ENCODE measurements at regions not wholly inside any gene's neighbourhood (a gene's known extent, or its start where the extent isn't known, plus 50 kb on each side); places are given as distances from the start of the nearest gene placed in this dataset.

DNA sequence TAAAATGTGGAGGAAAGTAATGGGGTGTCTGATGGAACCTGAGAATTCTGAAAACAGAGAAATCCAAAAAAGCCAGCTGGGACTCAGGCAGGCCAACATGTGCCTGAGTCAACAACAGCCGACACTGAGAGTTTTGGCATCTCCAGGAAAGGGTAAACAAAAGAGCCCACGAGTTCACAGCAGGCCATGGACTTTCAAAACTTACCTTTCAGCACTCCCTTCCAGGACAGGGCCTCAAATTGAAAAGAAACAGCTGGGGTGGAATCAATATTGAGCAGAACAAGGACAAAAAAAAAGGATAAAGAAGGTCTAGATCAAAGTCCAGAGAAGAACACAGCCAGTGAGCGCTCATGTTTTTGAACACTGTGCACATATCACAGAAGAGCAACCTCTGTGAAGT lies 735.4 kb upstream of the GRM7 start:
- no peak for DNase-seq (ENCODE audit: low read depth in 4 of 4, low spot score in 3 of 4)

DNA sequence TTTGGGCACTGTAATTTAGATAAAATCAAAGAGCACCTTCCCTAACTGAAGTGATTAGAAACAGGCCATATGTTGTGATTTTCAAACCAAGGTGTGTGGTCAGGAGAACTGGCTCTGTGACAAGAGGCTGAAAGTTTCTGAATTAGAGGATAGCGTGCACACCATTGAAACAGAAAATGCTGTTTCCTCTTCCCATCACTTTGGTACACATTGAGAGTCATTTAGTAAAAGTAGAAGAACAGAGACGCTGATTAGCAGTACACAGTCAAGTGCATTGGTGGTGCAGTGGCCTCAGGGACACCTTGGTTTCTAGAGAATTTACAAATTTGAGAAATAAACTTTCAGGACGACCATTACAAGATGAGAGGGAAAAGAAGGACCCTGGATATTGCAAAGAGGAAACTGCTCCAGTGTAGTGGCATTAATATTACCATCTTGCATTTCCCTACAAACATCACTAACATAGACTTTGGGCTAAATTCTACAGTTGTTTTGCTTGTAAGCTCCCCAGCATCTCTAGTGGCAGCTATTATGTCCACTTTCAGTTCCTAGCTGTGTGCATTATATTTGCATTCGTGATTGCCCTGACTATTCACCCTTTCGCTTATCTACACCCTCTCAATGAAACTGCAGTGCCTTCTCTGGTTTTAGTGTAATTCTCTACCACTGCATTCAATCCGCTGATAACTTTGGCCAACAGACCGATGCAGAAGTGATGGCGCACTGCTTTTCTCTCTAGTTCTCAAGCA lies 728.1 kb upstream of the GRM7 start:
- no peak for DNase-seq (ENCODE audit: low read depth in 4 of 4, low spot score in 3 of 4)

- no peak for DNase-seq (ENCODE audit: low read depth in 4 of 4, low spot score in 3 of 4)
Observed at GRCh38 chr3:6142707-6143106, 718.2 kb upstream of the GRM7 start.

DNA sequence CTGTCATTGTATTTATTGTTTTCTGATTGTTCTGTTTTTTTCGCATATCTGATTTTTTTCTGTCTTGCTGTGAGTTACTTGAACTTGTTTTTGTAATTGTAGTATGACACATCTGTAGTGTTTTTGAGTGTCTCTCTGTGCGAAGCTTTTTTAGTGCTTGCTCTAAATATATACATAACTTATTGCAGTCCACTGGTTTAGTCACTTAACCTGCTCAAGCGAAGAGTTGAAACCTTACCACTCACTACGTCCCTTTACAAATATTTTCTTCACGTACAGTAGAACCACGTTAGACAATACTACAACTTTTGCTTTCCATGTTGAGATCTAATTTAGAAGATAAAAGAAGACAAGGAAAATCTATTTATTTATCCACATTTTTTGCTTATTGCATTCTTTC lies 713.0 kb upstream of the GRM7 start:
- DNase-seq (ENCODE audit: low read depth in 4 of 4, low spot score in 3 of 4): no peak

GRCh38 chr3:6155650-6156338 lies 705.1 kb upstream of the GRM7 start:
- DNase-seq (ENCODE audit: low read depth in 4 of 4, low spot score in 3 of 4): no peak

DNA sequence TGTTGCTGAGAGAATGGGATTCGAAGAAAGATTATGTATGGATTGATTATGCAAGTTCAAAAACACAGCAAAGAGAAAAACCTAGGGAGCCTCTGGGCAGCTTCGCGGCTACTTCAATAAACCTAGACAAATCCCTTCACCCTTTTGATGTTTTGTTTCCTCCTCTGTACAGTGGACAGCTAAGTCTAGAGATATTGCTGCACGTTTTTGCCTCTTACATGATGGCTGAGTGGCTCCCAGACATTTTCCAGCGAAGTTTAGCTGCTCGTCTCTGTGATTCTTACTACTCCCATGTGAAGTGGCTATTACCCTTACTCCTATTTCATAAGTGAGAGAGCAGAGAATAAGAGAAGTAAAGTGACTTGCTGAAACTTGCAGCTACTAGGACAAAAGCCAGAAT lies 695.0 kb upstream of the GRM7 start:
- no peak for DNase-seq (ENCODE audit: low read depth in 4 of 4, low spot score in 3 of 4)

DNA sequence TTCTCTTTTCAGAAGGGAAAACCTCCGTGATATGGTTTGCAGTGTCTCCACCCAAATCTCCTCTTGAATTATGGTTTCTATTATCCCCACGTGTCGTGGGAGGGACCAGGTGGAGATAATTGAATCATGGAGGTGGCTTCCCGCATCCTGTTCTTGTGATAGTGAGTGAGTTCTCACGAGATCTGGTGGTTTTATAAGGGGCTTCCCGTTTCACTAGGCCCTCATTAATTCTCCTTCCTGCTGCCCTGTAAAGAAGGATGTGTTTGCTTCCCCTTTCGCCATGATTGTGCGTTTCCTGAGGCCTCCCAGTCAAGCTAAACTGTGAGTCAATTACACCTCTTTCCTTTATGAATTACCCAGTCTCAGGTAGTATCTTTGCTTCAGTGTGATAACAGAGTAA lies 692.7 kb upstream of the GRM7 start:
- no peak for DNase-seq (ENCODE audit: low read depth in 4 of 4, low spot score in 3 of 4)

DNA sequence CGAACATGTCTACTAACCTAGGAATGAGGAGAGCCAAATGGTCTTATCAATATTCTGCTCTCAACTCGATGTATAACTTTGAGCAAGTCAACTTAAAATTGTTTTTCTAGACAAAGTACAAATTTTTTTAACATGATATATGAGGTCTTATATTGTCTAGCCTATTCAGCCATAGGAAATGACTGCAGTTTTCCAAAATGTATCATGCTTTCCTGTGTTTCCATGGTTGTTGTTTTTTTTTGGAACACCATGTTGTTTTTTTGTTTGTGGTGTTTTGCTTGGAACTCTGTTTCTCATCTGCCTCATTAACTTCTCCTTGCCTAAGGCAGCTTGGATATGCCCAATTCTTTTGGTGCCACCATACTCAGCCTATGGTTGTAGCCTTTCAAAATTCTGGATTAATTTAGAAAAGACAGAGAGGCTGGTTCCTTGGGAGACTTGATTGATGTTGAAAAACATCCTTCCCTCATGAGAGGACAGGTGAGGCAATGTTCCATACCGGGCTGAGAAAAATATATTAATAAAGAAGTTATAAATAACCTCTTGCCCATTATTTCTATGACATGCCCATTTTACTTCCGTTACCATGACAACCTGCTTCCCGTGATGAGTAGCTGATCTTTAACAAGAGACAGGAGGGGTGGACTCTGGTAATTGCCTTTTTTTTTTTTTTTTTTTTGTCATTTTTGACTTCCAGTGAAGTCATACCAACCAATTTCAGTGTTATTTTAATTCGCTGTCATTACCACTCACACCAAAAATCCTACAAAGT lies 687.9 kb upstream of the GRM7 start:
- no peak for DNase-seq (ENCODE audit: low read depth in 4 of 4, low spot score in 3 of 4)

DNA sequence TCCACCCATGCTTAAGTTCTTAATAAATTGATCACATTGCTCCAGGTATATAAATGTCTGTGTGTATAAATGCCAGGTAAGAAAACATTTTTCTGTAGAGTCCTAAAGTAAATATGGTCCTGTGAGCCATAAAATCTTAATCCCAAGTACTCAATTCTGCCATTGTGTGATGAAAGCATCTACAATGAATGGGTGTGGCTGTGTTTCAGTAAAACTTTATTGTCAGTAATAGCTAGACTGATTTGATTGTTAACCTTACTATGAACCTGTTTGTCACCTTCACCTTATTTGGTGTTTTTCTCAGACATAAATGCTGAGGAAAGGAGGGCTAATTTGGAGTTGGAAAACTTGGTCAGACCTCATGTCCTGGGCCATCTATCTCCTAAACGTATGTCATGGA lies 683.5 kb upstream of the GRM7 start:
- DNase-seq (ENCODE audit: low read depth in 4 of 4, low spot score in 3 of 4): no peak

DNA sequence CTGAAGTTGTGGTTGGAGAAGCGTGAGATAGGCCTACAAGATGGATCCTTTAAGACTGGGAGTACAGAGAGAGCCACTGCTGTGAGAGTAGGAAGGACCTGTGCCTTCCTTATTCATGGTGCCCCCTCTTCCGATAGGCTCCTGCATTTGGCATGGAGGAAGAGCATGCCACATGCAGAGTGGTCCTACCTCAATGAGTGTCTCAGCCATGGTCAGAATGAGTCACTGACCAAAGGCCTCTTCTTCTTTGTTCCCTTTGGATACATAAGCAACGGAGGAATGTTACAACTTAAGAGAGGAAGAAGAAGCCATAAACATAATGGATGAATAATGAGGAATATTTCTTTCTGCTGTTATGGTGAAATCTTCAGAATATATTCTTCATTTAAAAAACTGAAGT lies 681.2 kb upstream of the GRM7 start:
- DNase-seq (ENCODE audit: low read depth in 4 of 4, low spot score in 3 of 4): no peak

- no peak for DNase-seq (ENCODE audit: low read depth in 4 of 4, low spot score in 3 of 4)
Observed at GRCh38 chr3:6180171-6180570, 680.7 kb upstream of the GRM7 start.

DNA sequence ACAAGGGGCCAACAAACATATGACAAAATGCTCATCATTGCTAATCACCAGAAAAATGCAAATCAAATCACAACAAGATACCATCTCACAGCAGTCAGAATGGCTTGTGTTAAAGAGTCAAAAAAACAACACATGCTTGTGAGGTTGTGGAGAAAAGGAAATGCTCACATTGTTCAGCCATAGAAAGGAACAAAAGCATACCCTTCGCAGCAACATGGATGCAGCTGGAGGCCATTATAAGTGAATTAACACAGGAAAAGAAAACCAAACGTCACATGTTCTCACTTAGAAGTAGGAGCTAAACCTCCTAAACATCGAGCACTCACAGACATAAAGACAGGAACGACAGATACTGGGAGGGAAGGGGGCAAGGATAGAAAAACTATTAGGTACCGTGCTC lies 678.4 kb upstream of the GRM7 start:
- no peak for DNase-seq (ENCODE audit: low read depth in 4 of 4, low spot score in 3 of 4)

DNA sequence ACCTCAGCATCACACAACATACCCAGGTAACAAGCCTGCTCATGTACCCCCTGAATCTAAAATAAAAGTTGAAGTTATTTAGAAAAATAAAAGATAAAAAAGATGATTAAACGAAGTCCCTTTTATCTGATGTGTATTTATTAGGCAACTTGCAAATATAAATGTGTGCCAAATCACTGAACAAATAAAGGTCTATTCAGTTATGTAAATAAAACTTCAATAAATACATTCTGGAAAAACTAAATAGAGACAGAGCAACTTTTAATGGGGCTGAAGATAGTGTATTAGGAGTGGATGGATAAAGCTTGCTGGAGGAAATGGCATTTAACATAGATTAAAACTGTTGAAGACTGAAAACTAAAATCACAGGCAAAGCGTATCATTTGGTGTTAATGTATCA lies 678.0 kb upstream of the GRM7 start:
- DNase-seq (ENCODE audit: low read depth in 4 of 4, low spot score in 3 of 4): no peak

- DNase-seq (ENCODE audit: low read depth in 4 of 4, low spot score in 3 of 4): no peak
Observed at GRCh38 chr3:6189384-6189783, 671.5 kb upstream of the GRM7 start.

DNA sequence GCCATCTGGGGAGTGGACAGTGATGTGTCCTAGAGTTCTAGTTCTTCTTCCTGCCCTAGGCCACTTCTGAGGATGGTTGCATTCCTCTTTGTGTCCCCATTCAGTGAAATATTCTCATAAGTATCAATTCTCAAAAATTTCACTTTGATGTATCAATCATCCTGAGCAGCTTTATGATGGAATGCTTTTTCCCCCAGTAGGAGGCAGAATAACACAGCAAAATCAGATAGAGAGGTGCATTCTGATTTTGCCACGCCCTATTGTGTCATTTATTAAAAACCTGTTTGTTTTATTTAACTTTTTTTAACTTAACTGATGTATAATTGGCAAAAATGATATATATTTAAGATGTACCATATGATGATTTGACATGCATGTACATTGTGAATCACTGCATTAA lies 656.0 kb upstream of the GRM7 start:
- no peak for DNase-seq (ENCODE audit: low read depth in 4 of 4, low spot score in 3 of 4)

DNA sequence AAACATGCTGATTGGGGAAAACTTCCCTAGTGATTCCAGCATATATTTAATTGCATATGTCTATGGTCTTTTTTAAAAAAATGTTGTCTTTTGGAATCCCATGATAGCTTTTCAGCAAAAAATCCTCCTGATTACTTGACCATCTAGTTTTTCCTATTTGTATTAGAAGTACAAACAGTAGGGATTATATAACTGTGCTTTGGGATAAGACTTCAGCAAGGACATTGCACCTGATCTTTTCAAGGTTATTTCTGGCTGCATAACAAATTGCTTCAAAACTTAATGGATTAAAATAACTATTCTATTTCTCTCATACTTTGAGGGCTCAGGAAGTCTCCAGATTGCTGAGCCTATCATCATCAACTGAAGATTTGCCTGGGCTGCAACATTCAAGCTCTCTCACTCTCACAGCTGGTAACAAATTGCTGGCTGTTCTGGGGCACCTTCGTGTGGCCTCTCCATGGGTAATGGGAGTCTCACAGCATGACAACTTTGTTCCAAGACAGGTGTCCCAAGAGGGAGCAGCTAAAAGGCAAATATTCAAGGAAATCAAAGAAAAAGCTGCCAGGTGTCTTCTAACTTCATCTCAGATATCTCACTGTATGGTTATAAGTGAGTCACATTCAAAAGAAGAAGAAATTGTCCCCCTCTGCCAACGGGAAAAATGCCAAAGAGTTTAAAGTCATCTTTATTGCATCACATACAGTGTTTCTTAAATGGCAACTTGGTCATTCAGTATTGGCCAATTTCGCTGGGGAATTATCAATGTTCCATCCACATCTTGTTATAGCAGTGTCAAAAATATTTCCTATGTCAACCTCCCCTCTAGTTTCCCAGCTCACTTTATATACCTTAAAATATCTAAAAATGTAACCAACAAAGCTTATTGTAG lies 644.5 kb upstream of the GRM7 start:
- no peak for DNase-seq (ENCODE audit: low read depth in 4 of 4, low spot score in 3 of 4)

- DNase-seq (ENCODE audit: low read depth in 4 of 4, low spot score in 3 of 4): no peak
Observed at GRCh38 chr3:6220447-6220846, 640.5 kb upstream of the GRM7 start.

GRCh38 chr3:6222069-6222468 lies 638.8 kb upstream of the GRM7 start:
- DNase-seq (ENCODE audit: low read depth in 4 of 4, low spot score in 3 of 4): no peak

- no peak for DNase-seq (ENCODE audit: low read depth in 4 of 4, low spot score in 3 of 4)
Observed at GRCh38 chr3:6223572-6223971, 637.3 kb upstream of the GRM7 start.

GRCh38 chr3:6228958-6229683 lies 631.8 kb upstream of the GRM7 start:
- no peak for DNase-seq (ENCODE audit: low read depth in 4 of 4, low spot score in 3 of 4)
